ENCODE measurements at regions not wholly inside any gene's neighbourhood (a gene's known extent, or its start where the extent isn't known, plus 50 kb on each side); places are given as distances from the start of the nearest gene placed in this dataset.

DNA sequence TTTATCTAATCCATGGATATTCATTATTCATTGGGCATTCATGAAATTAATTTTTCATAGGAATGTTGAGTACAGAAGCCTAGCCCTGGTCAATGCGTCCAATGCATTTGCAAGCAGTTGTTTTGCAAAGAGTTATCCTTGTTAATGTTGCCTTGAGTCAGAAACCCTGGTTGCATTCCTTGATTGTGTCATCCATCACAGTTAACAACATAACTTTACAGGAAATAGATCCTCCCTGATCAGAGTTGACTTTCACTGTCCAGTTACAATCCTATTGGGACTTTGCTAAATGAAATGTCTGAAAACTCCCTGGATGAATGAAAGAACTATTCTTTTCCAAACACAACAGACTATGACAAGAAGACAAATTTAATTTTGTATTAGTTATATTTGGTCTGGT, 924.3 kb upstream of the SLIT2 start:
- Histone ChIP-seq H2AK5ac (ENCODE audit: insufficient read length, low read length) (no peak overlapping the region), H3K27me3 (ENCODE audit: insufficient read depth, low read length) (no peaks in the 10 kb centered on the region), H4K20me1 (ENCODE audit: control insufficient read depth, insufficient read depth, insufficient read length) (no peaks in the 10 kb centered on the region), H3K18ac (ENCODE audit: insufficient read length, low read depth, low read length) (no peak overlapping the region), H3K4me1 (ENCODE audit: insufficient read depth, low read length) (no peaks in the 10 kb centered on the region), H3K9me3 (ENCODE audit: control insufficient read depth, low read depth, low read length) (no peaks in the 10 kb centered on the region), H4K91ac (ENCODE audit: insufficient read length, low read depth, low read length) (no peak overlapping the region), H3K14ac (ENCODE audit: insufficient read depth, low read length) (no peak overlapping the region), H2BK20ac (ENCODE audit: low read depth, low read length, poor library complexity, severe bottlenecking) (no peak overlapping the region), H3K79me1 (ENCODE audit: insufficient read depth, low read depth, low read length, poor library complexity, severe bottlenecking) (no peaks in the 10 kb centered on the region), H2BK5ac (ENCODE audit: insufficient read length, low read length) (no peak overlapping the region), H4K5ac (ENCODE audit: insufficient read length, low read depth, low read length) (no peak overlapping the region), H2BK12ac (ENCODE audit: insufficient read length, low read depth, low read length) (no peak overlapping the region), H4K8ac (replicated peaks; ENCODE audit: insufficient read length, low read depth, low read length) (no peak overlapping the region), H3K4ac (ENCODE audit: low read depth, low read length) (no peak overlapping the region), H2AFZ (ENCODE audit: low read length) (no peak overlapping the region), H3K27ac (ENCODE audit: insufficient read length, low read depth, low read length) (no peak overlapping the region), H3K56ac (ENCODE audit: insufficient read length, low read depth, low read length) (no peak overlapping the region), H3K4me2 (ENCODE audit: insufficient read depth, insufficient read length, low read length) (no peak overlapping the region), H3K79me2 (ENCODE audit: insufficient read depth, low read length) (no peaks in the 10 kb centered on the region), H3K23ac (ENCODE audit: insufficient read length, low read depth, low read length) (no peak overlapping the region), H3T11ph (ENCODE audit: low read length) (no peak overlapping the region), H3K9ac (ENCODE audit: extremely low read depth, insufficient read length, low read length) (no peak overlapping the region), H3K23me2 (ENCODE audit: insufficient read length, low read depth, low read length, poor library complexity, severe bottlenecking) (no peaks in the 10 kb centered on the region), H2BK15ac (ENCODE audit: low read depth, low read length) (no peak overlapping the region), H2BK120ac (ENCODE audit: low read depth, low read length, poor library complexity, severe bottlenecking) (no peak overlapping the region)
- no peaks in the 10 kb centered on the region for H3K36me3 Mint-ChIP-seq (ENCODE audit: insufficient read depth in 1 of 3, low read depth in 3 of 3)
- WGBS (ENCODE audit: extremely low coverage, insufficient read length, low lambda C conversion rate): no CpG with 5 or more reads among the region's 1 CpG
- TF ChIP-seq, protein P1, sequence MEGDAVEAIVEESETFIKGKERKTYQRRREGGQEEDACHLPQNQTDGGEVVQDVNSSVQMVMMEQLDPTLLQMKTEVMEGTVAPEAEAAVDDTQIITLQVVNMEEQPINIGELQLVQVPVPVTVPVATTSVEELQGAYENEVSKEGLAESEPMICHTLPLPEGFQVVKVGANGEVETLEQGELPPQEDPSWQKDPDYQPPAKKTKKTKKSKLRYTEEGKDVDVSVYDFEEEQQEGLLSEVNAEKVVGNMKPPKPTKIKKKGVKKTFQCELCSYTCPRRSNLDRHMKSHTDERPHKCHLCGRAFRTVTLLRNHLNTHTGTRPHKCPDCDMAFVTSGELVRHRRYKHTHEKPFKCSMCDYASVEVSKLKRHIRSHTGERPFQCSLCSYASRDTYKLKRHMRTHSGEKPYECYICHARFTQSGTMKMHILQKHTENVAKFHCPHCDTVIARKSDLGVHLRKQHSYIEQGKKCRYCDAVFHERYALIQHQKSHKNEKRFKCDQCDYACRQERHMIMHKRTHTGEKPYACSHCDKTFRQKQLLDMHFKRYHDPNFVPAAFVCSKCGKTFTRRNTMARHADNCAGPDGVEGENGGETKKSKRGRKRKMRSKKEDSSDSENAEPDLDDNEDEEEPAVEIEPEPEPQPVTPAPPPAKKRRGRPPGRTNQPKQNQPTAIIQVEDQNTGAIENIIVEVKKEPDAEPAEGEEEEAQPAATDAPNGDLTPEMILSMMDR (conservative IDR thresholded peaks at IDR 0.05): no peak
- no peak overlapping the region for H3K27ac Mint-ChIP-seq
- no peaks in the 10 kb centered on the region for H3K27me3 Mint-ChIP-seq (ENCODE audit: low read depth)
- H3K4me3 Mint-ChIP-seq: no peak overlapping the region
- no peaks in the 10 kb centered on the region for H3K9me3 Mint-ChIP-seq
- no peak for DNase-seq
- H3K4me1 Mint-ChIP-seq: no peaks in the 10 kb centered on the region
